PC-3 (cell line): ENCODE measurements at regions not wholly inside any gene's neighbourhood (a gene's known extent, or its start where the extent isn't known, plus 50 kb on each side); places are given as distances from the start of the nearest gene placed in this dataset.

Experiments
- ATAC-seq: fragments of 200-7000 bp; cut with Tn5 transposase; 2 replicates; pipeline ENCODE4 v1.9.1; 2020; ENCODE audit warnings: mild to moderate bottlenecking, moderate library complexity
- BruUV-seq: library from RNA; stranded (reverse); fragments of 400-500 nt; replicated peaks from 2 replicates; lab custom pipeline; 2021; lab: Mats Ljungman, UMichigan
- CTCF ChIA-PET: fragments of 300-600 bp; sonication (Branson Sonifier 250); formaldehyde crosslinking; loops from one replicate; lab custom pipeline; 2022; ENCODE audit warnings: antibody characterized with exemption; lab: Charles Lee
- POLR2A ChIA-PET: fragments of 300-600 bp; sonication (Branson Sonifier 250); formaldehyde crosslinking; loops from one replicate; lab custom pipeline; 2022; ENCODE audit warnings: antibody characterized with exemption; ENCODE audit not compliant: unreplicated experiment; lab: Charles Lee
- DNase-seq: peaks from one replicate; pipeline ENCODE4 v3.0.0-alpha.2; 2015
- H2AFZ ChIP-seq: fragments of 300-600 bp; sonication (generic); 2 replicates; pipeline ENCODE4 v1.6.0; 2016; ENCODE audit warnings: antibody characterized with exemption, low read length
- H3F3A ChIP-seq: fragments of 300-600 bp; sonication (generic); one replicate; pipeline ENCODE4 v1.6.0; 2017; ENCODE audit warnings: antibody characterized with exemption, low read length, control low read depth, mild to moderate bottlenecking; ENCODE audit not compliant: unreplicated experiment
- H3K27ac ChIP-seq: fragments of 300-600 bp; sonication (generic); 2 replicates; pipeline ENCODE4 v1.5.1; 2016; ENCODE audit warnings: mild to moderate bottlenecking, low read length
- H3K27me3 ChIP-seq: fragments of 300-600 bp; sonication (generic); 2 replicates; pipeline ENCODE4 v1.6.1; 2016; ENCODE audit warnings: low read length, mixed read lengths
- H3K36me3 ChIP-seq: fragments of 300-600 bp; sonication (generic); 2 replicates; pipeline ENCODE4 v1.6.1; 2016; ENCODE audit warnings: low read depth, mixed run types, low read length, mixed read lengths
- H3K4me1 ChIP-seq: fragments of 300-600 bp; sonication (generic); 2 replicates; pipeline ENCODE4 v1.5.1; 2016; ENCODE audit warnings: low read length; ENCODE audit not compliant: insufficient read depth
- H3K4me2 ChIP-seq: fragments of 300-600 bp; sonication (generic); 2 replicates; pipeline ENCODE4 v1.6.0; 2016; ENCODE audit warnings: low read length
- H3K4me3 ChIP-seq: fragments of 300-600 bp; sonication (generic); 2 replicates; pipeline ENCODE4 v1.5.1; 2016; ENCODE audit warnings: mild to moderate bottlenecking, low read length, mixed read lengths
- H3K79me2 ChIP-seq: fragments of 300-600 bp; sonication (generic); 2 replicates; pipeline ENCODE4 v1.6.1; 2017; ENCODE audit warnings: low read length, mixed read lengths
- H3K9ac ChIP-seq: fragments of 300-600 bp; sonication (generic); 2 replicates; pipeline ENCODE4 v1.6.0; 2016; ENCODE audit warnings: mild to moderate bottlenecking, low read length
- H3K9me2 ChIP-seq: fragments of 300-600 bp; sonication (generic); replicated peaks from 2 replicates; pipeline ENCODE4 v1.6.1; 2016; ENCODE audit warnings: mixed run types, low read length, mixed read lengths
- H3K9me3 ChIP-seq: fragments of 300-600 bp; sonication (generic); 2 replicates; pipeline ENCODE4 v1.6.1; 2016; ENCODE audit warnings: low read length, mixed read lengths
- H4K20me1 ChIP-seq: fragments of 300-600 bp; sonication (generic); 2 replicates; pipeline ENCODE4 v1.6.1; 2016; ENCODE audit warnings: low read length, mixed read lengths
- EZH2 ChIP-seq: fragments of 300-600 bp; sonication (generic); IDR thresholded peaks from one replicate; pipeline ENCODE4 v1.6.1; 2017; ENCODE audit warnings: antibody characterized with exemption, mild to moderate bottlenecking, low read length; ENCODE audit not compliant: unreplicated experiment
- EZH2phosphoT487 ChIP-seq: fragments of 300-600 bp; sonication (generic); IDR thresholded peaks from 2 replicates; pipeline ENCODE4 v1.6.1; 2018; ENCODE audit warnings: mild to moderate bottlenecking, antibody characterized with exemption, low read length, borderline replicate concordance
- intact Hi-C: fragments of 100-400 bp; cut with micrococcal nuclease; formaldehyde crosslinking; loops from 2 replicates; pipeline ENCODE4 v1.9.0; 2023
- TF ChIP-seq, protein P1 (sequence below): fragments of 300-600 bp; sonication (generic); conservative IDR thresholded peaks from 2 replicates; pipeline ENCODE4 v1.5.1; 2017; ENCODE audit warnings: antibody characterized with exemption, low read depth, mild to moderate bottlenecking, low read length

DNA sequence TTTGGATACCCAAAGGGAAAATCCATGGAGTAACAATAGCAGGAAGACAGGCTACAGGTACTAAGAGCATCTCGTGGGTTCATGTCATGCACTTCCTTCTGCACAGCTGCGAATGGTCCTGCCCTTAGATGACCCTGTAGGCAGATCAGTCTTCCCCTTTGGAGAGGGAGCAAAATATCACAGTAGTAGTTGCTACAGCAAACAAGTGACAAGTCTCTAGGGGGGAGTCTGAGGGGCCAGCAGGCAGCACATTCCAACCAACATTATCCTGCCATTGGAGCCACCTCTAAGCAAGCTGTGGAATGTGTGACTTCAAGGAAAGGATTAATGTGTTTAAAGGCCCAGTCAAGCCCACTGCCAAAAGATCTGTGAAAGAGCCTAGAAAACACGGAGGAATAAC is 273.2 kb upstream of the PARD3B start:
- no peaks in the 10 kb centered on the region for H4K20me1 ChIP-seq
- CTCF ChIA-PET: no interaction called here
- 0 out of 2 replicates have a peak, but pooled peaks cover 4% of the 10 kb centered on the region for H3K9me3 ChIP-seq
- H3K9me2 ChIP-seq: no peaks in the 10 kb centered on the region
- H3K27ac ChIP-seq: no peak overlapping the region
- H3K4me2 ChIP-seq: no peak overlapping the region
- ATAC-seq (no peak), DNase-seq (no peak)
- no peak overlapping the region for H3K4me3 ChIP-seq
- H2AFZ ChIP-seq: no peak overlapping the region
- no peaks in the 10 kb centered on the region for H3K4me1 ChIP-seq
- no peak overlapping the region for H3K9ac ChIP-seq
- TF ChIP-seq EZH2phosphoT487: no peak
- BruUV-seq: no TSS peak
- no peaks in the 10 kb centered on the region for H3K36me3 ChIP-seq
- no peaks in the 10 kb centered on the region for H3K27me3 ChIP-seq
- POLR2A ChIA-PET: no interaction called here
- intact Hi-C loops: no loop called here
- no peaks in the 10 kb centered on the region for H3F3A ChIP-seq
- H3K79me2 ChIP-seq: no peaks in the 10 kb centered on the region

DNA sequence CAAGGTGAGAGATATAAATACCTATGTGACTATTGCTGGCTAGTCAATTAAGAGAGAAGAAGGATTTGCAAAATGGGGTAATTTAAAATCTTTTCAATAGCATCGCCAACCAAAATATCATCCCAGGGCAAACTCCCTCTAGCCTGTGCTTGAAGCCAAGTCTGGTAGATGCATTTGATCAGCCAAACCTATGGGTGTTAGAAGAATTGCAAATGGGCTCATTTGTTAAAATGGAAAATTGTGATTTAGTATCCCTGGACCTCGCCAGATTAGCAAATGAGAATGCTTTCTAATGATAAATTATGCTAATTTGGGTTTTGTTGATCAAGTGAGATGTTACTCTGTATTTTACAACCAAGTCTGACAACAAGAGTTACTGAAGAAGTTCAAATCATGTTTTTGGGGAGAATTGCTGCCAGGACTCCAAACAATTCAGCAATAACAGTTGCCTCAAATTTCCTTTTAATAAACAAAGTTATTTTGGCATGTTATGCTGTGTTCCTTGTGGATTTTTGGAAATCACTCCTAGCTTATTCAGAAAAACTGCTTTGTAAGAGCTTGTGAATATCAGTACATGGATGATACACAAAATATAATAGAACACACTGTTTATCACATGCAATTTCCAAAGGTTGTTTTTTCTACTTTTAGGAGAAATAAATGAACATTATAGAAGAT is 272.5 kb upstream of the PARD3B start:
- no peak for DNase-seq
- BruUV-seq: no TSS peak

DNA sequence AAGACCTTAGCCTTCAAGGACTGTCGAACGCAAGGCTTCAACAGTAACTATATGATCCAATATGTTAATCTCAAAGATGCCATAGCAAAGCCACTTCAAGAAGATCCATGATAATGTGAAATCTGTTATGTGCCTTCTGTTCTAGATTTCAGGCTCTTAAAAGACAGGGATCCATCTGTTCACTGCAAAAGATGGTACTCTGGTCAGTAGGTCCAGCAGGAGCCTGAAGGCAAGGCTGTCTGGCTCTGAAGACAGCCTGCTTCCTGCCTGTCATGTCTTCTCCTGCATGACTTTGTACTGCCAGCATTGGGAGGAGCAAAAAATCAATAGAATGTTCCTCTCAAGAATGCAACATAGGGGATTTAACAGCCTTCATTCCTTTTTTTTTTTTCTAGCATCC is 270.8 kb upstream of the PARD3B start:
- CTCF ChIA-PET: no interaction called here
- BruUV-seq: no TSS peak
- Histone ChIP-seq H3K36me3 (no peaks in the 10 kb centered on the region), H3K4me2 (no peak overlapping the region), H2AFZ (no peak overlapping the region), H3K4me3 (no peak overlapping the region), H3K27ac (no peak overlapping the region), H3K9me3 (0 out of 2 replicates have a peak, but pooled peaks cover 4% of the 10 kb centered on the region), H3K4me1 (no peaks in the 10 kb centered on the region), H3K9me2 (no peaks in the 10 kb centered on the region), H3F3A (no peaks in the 10 kb centered on the region), H4K20me1 (no peaks in the 10 kb centered on the region), H3K79me2 (no peaks in the 10 kb centered on the region), H3K27me3 (no peaks in the 10 kb centered on the region), H3K9ac (no peak overlapping the region)
- no peak for TF ChIP-seq EZH2phosphoT487
- no peak for TF ChIP-seq EZH2
- TF ChIP-seq, protein P1, sequence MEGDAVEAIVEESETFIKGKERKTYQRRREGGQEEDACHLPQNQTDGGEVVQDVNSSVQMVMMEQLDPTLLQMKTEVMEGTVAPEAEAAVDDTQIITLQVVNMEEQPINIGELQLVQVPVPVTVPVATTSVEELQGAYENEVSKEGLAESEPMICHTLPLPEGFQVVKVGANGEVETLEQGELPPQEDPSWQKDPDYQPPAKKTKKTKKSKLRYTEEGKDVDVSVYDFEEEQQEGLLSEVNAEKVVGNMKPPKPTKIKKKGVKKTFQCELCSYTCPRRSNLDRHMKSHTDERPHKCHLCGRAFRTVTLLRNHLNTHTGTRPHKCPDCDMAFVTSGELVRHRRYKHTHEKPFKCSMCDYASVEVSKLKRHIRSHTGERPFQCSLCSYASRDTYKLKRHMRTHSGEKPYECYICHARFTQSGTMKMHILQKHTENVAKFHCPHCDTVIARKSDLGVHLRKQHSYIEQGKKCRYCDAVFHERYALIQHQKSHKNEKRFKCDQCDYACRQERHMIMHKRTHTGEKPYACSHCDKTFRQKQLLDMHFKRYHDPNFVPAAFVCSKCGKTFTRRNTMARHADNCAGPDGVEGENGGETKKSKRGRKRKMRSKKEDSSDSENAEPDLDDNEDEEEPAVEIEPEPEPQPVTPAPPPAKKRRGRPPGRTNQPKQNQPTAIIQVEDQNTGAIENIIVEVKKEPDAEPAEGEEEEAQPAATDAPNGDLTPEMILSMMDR: no peak
- intact Hi-C loops: no loop called here
- no peak for ATAC-seq
- no peak for DNase-seq
- POLR2A ChIA-PET: no interaction called here

More for the DNA sequence above, 272.5 kb upstream of the PARD3B start:
- Histone ChIP-seq H3K79me2 (no peaks in the 10 kb centered on the region), H3K36me3 (no peaks in the 10 kb centered on the region), H3K4me1 (no peaks in the 10 kb centered on the region), H3K4me2 (no peak overlapping the region), H3K9me2 (no peaks in the 10 kb centered on the region), H3K27ac (no peak overlapping the region), H3K4me3 (no peak overlapping the region), H3K9me3 (0 out of 2 replicates have a peak, but pooled peaks cover 4% of the 10 kb centered on the region), H3K9ac (no peak overlapping the region), H3K27me3 (no peaks in the 10 kb centered on the region), H3F3A (no peaks in the 10 kb centered on the region), H2AFZ (no peak overlapping the region), H4K20me1 (no peaks in the 10 kb centered on the region)
- no peak for ATAC-seq
- intact Hi-C loops: no loop called here
- POLR2A ChIA-PET: no interaction called here
- CTCF ChIA-PET: no interaction called here
- TF ChIP-seq EZH2phosphoT487: no peak
- TF ChIP-seq, protein P1: no peak
- no peak for TF ChIP-seq EZH2
